Embryonic facial prominence (tissue), 1 donor: ENCODE measurements at regions not wholly inside any gene's neighbourhood (a gene's known extent, or its start where the extent isn't known, plus 50 kb on each side); places are given as distances from the start of the nearest gene placed in this dataset.
"Not testable (repeated sequence)": the region's sequence is repeated elsewhere in the genome, so short reads cannot be mapped to it uniquely, and the experiment has no call there.

Experiments used
- DNase-seq: peaks from one replicate; pipeline ENCODE4 v3.0.0-alpha.2; 2016; ENCODE audit errors: extremely low spot score

DNA sequence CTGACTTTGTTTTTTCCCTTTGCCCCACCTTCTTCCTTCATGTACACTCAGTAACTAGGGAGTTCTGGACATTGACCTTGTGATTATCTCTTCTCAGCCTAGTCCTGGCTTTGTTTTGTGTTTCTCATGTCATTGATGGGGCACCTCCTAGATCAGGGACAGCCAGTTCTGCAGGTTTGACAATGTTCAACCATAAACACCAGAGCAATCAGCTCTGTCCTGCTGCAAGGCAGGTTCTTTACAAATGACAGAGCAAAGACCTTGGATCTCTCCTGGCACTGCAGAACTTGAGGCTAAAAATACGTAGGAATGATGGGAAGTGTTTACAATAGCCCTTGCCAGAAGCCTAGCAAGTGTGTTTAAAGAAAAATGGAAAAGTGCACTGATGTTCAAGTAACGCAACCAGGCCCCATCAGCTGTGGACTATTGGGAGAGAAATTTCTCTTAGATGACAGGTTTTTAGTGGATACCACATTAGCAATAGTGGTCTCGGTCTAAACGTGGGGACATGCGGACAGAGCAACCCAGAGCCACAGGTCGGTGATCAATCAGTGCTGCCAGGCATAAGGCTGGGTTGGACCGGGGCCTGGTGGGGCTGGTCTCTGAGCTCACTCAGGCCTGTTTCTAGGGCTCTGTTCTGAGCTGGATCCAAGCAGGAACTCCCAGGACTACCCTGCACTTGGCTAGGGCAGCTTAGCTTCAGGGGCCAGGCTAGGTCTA lies 76.8 kb downstream of the SOWAHC start:
- DNase-seq = no peak

DNA sequence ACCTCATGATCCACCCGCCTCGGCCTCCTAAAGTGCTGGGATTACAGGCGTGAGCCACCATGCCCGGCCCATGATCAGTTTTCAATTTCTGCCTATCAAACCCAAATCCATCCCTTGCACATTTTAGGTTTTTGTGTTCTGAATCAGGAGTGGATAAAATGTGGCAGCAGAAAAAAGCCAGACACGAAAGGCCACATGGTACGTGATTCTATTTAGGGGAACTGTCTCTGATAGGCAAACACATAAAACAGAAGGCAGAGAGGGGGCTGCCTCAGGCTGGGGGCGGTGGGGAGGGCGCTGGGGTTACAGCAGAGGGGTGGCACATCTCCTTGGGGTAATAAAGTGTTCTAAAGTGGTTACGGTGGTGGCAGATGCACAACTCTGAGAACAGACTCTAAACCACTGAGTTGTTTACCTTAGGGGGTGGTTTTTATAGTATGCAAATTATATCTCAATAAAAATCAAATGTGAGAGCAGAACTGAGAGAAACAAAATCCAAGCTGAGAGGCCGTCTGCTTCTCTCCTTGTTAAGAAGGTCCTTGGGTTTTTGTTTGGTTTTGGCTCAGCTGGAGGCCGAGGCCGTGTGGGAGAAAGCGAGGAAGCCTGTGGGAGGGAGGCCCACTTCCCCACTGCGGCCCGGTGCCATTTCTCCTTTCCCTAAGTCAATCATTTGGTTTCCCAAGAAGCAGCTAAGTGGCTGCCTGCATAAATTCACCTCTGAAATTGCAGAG lies 78.0 kb downstream of the SOWAHC start:
- peak; percentile 39 for DNase-seq

DNA sequence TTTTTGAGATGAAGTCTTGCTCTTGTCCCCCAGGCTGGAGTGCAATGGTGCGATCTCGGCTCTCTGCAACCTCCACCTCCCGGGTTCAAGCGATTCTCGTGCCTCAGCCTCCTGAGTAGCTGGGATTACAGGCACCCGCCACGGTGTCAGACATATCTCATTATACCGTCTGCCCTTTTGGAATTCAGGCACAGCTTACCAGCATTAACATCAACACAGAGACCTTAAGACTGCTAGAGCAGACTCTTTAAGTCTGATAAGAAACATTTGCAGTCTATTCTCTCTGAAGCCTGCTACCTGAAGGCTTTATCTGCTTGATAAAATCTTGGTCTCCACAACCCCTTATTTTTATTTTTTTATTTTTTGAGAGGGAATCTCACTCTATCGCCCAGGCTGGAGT lies 78.7 kb downstream of the SOWAHC start:
- not testable (repeated sequence) for DNase-seq

DNA sequence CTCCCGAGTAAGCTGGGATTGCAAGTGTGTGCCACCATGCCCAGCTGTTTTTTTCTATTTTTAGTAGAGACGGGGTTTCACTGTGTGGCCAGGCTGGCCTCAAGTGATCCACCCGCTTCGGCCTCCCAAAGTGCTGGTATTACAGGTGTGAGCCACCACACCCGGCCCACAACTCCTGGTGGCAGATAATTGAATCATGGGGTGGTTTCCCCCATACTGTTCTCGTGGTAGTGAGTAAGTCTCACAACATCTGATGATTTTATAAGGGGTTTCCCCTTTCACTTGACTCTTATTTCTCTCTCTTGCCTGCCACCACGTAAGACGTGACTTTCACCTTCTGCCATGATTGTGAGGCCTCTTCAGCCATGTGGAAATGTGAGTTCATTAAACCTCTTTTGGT lies 79.1 kb downstream of the SOWAHC start:
- not testable (repeated sequence) for DNase-seq

DNA sequence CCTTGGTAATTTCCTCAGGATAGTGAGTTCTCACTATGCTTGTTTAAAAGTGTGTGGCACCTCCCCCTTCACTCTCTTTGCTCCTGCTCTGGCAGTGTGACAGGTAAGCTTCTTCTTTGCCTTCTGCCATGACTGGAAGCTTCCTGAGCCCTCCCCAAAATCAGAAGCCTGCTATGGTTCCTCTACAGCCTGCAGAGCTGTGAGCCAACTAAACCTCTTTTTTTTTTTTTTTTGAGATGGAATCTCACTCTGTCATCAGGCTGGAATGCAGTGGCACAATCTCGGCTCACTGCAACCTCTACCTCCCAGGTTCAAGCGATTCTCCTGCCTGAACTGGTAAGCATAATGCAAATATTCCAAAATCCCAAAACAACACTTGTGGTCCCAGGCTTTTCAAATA lies 80.0 kb downstream of the SOWAHC start:
- no peak for DNase-seq

DNA sequence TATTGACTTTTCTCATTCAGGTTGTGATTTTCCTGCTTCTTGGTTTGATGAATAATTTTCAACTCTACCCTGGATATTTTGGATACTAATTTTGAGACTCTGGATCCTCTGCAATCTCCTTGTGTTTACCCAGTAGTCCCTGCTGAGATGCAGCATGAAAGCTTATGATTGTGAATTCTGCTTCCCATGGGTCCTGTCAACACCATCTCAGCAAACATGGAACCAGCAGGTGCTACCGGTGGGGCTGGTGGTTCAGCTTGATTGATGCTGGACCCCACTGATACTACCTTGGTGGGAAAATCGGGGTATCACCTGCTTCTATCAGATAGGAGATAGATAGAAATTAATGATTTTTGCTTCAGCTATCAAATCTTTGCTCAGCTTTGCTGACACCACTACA lies 81.1 kb downstream of the SOWAHC start:
- DNase-seq = no peak

DNA sequence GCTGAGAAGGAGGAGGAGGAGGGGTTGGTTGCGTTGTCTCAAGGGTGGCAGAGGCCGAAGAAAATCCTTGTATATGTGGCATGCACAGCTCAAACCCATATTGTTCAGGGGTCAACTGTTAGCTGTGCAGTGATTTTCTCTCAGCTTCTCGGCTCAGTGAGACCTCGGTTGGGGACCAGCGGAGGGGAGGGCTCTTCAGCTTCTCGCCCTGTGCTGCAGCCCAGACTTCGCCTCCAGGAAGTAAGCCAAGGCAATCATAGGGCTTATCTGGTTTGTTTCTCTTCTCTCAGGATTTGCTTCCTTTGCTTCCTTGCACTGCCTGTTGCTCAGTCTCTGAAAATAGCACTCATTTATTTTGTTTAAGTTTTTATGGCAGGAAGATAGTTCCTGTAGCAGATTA lies 85.5 kb downstream of the SOWAHC start:
- no peak for DNase-seq

DNA sequence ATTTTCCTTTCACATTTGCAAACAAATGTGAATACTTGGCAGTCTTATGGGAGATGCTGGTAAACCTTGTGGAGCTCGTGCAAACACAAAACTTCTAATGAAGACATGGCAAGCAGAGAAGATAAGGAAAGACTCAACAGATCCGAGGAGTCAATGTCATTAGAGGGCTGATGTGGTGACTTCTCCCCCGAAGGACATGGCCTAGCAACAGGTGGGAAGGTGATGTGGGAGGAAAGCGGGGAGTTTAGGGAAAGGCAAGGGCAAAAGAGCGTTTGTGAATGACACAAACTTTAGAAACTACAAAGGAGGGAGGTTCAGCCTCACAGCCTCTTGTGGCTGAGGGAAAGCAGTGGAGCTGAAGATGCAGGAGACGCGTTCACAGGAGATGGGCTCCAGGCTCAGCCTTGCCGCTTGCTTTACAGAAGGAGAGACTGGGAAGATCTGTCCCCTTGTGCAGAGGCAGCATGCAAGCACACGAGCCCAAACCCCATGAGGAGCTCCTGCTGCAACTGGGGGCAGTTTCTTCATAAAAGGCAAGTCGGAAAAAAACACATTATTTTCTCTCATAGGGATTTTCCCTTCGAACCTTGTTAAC lies 86.6 kb downstream of the SOWAHC start:
- no peak for DNase-seq

DNA sequence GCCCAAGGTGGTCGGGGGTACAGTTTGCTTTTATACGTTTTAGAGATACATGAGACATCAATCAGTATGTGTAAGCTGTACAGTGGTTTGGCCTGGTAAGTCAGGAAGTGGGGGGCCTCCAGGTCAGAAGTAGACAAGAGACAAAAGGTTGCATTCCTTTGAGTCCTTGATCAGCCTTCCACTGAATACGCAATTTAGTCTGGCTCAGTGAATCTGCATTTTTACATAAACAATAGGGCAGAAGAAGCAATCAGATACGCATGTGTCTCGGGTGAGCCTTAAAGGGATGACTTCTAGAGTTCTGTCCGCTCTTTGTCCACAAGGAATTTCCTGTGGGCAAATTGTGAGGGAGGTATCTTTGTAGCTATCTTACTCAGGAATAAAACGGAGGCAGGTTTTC lies 87.2 kb downstream of the SOWAHC start:
- DNase-seq = no peak

DNA sequence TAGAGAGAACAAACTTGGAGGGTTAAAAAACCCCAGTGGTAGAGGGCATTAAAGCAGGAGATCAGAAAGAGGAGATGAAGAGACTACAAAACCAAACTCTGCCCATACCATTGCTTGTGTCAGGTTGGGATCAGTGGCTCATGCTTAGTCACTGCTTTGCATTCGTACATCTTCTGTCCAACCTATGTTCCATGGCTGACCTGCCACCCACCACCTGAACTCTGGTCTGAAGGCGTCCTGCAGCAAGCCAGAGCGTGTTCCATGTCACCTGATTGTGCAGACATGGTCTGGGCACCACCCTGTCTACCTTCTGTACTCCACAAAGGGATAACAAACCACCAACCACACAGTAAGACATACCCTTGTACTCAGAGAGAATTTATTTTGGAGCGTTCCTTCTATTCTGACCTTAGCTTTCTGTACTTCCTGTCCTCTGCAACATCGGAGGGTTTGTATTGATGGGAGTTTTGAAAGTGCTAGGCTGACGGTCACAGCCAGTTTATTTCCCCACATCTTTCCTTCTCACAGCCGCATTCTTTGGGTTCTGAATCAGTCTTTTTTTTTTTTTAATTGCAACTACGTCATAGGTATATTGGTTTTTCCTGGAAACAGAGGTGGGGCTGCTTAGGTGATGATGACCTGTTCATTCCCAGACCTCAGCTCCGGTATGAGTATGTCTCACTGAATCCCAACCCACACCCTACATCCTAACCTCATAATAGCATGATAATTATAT lies 88.3 kb downstream of the SOWAHC start:
- DNase-seq = no peak

DNA sequence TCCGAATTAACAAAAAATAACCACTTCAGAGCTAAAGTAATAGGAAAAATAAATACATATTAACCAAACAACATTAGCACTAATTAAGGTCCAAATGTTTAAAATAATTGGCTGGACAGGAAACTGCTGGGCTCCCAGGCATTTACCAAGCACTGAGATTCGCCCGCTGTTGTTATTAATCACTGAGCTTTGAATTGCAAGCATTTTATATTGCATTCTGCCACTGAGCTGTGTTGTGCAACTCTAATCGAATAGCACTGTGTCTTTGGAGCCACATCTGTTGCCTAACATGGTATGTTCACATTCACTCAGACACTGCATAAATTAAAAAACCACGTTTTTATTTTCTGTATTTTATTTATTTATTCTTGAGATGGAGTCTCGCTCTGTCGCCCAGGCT lies 88.9 kb downstream of the SOWAHC start:
- DNase-seq = no peak

DNA sequence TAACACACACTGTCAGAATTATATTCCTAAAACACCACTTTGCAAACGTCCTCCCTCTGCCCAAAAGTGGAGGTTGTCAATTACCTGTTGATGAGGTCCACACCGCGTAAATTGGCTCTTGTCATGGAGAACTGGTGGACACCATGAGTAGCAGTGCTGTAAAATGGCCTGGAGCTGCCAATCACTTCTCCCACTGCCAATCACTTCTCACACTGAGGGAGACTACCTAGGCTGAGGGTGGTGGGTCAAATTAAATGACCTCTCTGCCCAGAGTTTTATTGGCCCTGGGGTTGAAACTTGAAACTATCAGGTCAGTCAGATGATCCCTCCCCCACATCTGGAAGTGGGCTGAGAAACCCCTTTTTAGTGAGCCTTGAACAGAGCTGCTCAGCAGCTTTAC lies 89.6 kb downstream of the SOWAHC start:
- DNase-seq = no peak

DNA sequence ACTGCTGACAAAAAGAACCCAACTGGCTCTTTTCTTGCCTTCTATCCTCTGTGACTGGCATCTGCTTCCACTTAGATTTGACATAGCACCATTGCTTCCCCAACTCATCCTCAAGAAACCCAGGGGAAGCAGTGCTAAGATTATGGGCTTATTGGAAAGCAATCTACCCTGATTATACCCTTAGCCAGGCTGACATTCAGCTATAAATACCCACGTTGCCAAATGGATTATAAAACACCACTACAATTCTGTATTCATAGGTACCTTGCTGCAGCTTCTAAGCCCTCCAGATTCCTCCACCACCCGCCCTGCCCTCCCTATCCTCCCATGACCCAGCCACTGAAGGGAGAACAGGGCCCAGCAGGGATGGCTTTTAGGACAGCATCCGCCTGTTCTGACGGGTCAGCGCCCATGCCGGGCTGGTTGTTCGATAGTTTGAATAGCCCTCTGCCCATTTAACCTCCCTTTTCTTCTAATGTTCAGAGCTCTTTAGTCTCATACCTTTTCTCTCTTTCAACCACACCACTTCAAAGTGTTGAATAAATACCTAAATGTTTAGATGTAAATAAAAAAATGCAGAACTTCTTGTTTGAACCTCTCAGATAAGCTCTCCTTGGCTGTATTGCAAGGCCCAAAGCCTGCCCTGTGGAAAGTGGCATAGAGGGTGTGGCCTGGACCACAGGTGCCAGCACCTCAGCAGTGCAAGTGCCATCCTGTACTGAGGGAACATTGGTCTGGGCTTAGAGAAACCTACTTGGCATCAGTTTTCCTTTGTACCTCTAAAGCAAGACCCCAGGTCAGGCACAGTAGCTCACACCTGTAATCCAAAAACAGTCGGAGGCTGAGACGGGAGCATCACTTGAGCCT lies 86.6 kb upstream of the RGPD5 start:
- DNase-seq = no peak

DNA sequence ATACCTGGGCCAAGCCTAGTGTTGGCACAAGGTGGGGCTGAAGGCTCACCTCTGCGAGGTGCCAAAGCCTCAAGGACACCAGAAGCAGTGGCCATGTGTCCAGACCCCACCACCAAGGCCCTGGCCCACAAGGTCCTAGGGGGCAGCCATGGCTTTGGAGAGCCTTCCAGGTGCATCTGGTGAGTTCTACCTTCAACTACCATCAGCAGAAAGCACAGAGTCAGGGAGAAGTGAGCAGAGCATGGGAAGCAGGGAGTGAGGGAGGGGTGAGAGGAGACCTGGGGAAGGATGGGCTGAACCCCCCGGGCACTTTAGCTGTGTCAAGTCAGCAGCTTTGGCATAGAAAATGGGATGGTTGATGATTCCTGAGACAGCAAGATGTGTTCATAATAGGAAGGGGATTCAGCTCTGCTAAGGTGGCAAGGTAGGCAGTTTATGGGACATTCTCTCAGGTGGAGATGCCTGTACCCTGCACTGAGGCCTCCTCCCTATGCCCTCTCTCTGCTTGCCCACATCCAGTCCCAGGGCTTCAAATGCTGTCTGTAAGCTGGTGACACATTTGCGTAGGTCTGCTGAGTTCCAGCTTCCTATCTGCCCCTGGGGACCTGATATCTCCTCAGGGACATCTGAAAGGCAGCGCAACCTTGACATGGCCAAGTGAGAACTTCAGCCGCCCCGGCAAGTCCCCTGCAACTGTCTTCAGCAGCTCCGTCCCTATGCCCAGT lies 83.4 kb upstream of the RGPD5 start:
- DNase-seq = no peak

DNA sequence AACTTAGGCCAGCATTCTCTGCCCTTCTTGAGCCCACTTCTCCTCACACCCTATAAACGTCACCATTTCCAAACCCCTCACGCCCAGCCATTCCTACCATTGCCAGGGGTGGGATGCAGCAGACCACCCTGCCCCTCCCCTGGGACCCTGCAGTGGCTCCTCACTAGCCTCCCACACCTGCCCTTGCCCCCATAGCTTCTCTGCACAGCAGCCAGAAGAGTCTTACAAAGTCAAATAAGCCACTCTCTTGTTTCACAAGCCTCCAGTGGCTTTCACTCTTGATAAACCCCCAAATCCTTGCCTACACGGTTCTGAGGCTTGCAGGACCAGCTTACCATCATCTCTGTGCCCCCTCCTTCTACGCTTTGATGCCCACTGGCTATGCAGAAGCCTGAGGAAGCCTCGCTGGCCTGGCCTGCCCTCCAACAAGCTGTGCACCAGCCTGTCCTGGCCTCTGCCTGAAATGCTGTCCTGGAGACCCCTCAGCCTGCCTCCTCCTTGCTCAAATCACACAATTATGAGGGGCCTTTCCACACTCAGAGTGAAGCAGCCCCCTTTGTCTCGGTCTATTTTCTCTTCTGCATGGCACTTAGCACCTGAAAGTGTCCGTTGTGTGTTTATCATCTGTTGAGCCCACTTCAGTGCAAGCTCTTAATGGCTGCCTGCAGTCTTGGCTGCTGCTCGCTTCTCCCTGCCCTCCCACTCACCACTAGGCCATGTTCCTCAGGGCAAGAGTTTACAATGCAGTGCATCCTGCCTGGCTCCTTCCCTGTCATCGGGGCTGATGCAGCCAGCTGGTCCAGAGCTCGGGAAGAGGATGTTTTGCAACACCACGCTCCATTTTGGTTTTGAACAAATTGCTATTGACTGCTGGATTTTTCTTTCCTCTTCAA lies 82.6 kb upstream of the RGPD5 start:
- no peak for DNase-seq

DNA sequence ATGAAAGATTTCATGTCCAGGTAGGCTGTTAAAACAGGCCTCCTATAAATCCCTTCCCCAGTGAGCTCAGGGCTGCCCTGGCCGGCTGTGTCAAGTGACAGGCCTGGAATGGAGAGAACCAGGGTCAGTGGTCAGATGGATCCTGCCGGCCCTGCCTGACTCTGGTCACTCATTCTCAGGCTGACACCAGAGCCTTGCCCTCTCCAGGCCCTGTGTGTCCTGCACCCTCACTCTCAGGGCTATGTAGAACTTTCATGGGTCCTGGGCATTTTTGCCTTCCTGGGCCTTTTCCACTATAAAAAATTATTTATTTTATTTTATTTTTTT lies 82.0 kb upstream of the RGPD5 start:
- DNase-seq = no peak

DNA sequence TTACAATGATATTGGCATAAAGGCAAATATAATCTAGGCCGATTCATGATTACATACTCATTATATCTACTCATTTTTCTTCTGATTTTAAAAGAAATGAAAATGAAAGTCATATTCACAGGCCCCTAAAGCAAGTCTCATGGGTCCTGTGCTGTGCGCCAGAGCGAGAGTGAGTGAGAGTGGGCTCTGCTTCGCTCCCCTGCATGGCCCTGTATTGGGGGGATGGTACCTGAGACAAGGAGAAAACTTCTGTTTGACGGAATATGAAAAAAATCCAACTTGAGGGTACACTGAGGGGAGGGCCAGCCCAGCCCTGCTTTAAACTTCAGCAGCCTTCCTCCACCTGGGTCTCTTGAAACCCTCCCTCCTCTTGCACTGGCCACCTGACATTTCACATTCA lies 81.4 kb upstream of the RGPD5 start:
- no peak for DNase-seq

DNA sequence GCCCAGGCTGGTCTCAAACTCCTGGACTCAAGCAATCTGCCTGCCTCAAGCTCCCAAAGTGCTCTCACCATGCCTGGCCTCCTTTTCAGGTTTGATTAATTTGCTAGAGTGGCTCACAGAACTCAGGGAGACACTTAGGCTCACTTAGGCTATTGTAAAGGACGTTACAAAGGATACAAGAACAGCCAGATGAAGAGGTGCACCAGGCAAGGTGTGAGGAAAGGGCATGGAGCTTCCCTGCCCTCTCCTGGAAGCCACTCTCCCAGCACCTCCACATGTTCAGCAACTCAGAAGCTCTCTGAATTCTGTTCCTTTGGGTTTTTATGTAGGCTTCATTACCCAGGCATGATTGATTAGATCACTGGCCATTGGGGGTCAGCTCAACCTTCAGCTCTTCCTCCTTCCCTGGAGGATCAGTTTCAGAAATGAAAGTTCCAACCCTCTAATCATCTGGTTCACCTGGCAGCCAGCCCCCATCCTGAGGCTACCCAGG lies 78.7 kb upstream of the RGPD5 start:
- no peak for DNase-seq

DNA sequence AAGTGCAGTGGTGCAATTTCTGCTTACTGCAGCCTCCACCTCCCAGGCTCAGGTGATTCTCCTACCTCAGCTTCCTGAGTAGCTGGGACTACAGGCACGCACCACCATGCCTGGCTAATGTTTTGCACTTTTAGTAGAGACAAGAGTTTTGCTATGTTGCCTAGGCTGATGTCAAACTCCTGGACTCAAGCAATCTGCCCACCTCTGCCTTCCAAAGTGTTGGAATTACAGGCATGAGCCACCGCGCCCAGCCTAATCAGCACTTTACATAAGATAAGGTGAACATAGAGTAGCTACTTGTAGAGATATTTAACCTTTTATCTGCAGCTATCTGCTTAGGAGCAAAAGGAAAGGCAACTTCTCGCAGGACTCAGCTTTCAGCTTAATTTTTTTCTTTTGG lies 77.5 kb upstream of the RGPD5 start:
- DNase-seq = not testable (repeated sequence)

DNA sequence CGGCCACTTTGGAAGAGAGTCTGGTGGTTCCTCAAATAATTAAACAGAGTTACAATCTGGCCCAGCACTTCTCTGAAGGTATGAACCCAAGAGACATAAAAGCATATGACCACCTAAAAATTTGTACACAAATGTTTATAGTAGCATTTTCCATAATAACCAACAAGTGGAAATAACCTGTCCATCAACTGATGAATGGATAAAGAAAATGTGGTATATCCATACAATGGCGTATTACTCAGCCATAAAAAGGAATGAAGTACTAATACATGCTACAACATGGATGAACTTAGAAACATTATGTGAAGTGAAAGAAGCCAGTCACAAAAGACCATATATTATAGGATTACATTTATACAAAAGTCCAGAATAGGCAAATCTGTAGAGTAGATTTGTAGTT lies 76.0 kb upstream of the RGPD5 start:
- no peak for DNase-seq
